ENCODE measurements at regions not wholly inside any gene's neighbourhood (a gene's known extent, or its start where the extent isn't known, plus 50 kb on each side); places are given as distances from the start of the nearest gene placed in this dataset.

DNA sequence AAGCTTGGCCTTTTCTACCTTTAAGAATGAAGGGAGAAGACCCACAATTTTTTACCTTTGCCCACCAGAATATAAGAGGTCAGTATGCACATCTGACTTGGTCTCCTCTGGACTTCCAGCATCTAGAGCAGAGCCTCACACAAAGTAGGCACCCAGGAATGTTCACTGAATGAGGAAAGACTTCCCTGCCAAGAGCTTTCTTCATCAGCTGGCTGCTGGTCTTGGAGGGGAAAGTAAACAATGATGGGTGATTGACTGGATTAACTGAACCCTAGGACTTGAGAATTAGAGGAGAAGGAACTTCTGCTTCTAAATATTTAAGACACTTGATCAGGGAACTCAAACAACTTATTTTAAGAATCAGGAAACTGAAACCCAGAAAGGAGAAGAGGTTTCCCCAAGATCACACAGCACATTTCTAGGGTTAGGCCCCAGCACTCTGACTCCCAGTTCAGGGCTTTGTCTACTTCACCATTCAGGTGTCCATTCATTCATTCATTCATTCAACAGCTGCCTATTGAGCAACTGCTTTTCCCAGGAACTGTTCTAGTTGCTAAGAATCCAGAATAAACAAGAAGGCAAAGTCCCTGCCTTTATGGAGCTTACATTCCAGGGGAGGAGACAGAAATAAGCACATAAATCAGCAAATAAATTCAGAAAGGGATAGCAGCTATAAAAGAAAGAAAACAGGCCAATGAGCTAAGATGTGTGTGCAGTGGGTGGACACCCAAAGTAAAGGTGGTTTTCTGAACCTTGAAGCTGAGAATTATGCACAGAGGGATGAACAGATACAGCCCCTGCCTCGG, 216.9 kb upstream of the LRFN2 start:
- TF ChIP-seq EZH2 (IDR thresholded peaks at IDR 0.05; ENCODE audit: low read length, missing control alignments), result no peak
- TF ChIP-seq, protein P1, sequence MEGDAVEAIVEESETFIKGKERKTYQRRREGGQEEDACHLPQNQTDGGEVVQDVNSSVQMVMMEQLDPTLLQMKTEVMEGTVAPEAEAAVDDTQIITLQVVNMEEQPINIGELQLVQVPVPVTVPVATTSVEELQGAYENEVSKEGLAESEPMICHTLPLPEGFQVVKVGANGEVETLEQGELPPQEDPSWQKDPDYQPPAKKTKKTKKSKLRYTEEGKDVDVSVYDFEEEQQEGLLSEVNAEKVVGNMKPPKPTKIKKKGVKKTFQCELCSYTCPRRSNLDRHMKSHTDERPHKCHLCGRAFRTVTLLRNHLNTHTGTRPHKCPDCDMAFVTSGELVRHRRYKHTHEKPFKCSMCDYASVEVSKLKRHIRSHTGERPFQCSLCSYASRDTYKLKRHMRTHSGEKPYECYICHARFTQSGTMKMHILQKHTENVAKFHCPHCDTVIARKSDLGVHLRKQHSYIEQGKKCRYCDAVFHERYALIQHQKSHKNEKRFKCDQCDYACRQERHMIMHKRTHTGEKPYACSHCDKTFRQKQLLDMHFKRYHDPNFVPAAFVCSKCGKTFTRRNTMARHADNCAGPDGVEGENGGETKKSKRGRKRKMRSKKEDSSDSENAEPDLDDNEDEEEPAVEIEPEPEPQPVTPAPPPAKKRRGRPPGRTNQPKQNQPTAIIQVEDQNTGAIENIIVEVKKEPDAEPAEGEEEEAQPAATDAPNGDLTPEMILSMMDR (conservative IDR thresholded peaks at IDR 0.05 in 1 of 2, IDR thresholded peaks at IDR 0.05 in 1 of 2; ENCODE audit: low read depth in 1 of 2, low read length in 2 of 2), result no peak

Data from fibroblast of lung (primary cell).